Islet precursor cell (in vitro differentiated cells): ENCODE measurements at regions not wholly inside any gene's neighbourhood (a gene's known extent, or its start where the extent isn't known, plus 50 kb on each side); places are given as distances from the start of the nearest gene placed in this dataset.

Experiments used
- DNase-seq: peaks from one replicate; pipeline ENCODE4 v3.0.0-alpha.2; 2018

- no peak for DNase-seq
Observed at GRCh38 chr20:60529149-60529548, 570.9 kb downstream of the CDH26 start.

GRCh38 chr20:60535211-60535610 is 577.0 kb downstream of the CDH26 start:
- peak; percentile 72 for DNase-seq

GRCh38 chr20:60540591-60540990 is 582.4 kb downstream of the CDH26 start:
- no peak for DNase-seq

GRCh38 chr20:60541991-60542390 is 583.8 kb downstream of the CDH26 start:
- DNase-seq: no peak

- DNase-seq: no peak
Observed at GRCh38 chr20:60543598-60543997, 585.4 kb downstream of the CDH26 start.

- DNase-seq: no peak
Observed at GRCh38 chr20:60553095-60553494, 594.9 kb downstream of the CDH26 start.

GRCh38 chr20:60558486-60558885 is 600.3 kb downstream of the CDH26 start:
- DNase-seq: no peak

GRCh38 chr20:60559462-60559861 is 601.2 kb downstream of the CDH26 start:
- peak; percentile 61 for DNase-seq

- no peak for DNase-seq
Observed at GRCh38 chr20:60561052-60561451, 602.8 kb downstream of the CDH26 start.

- no peak for DNase-seq
Observed at GRCh38 chr20:60565083-60565482, 606.9 kb downstream of the CDH26 start.

- no peak for DNase-seq
Observed at GRCh38 chr20:60565551-60565950, 607.3 kb downstream of the CDH26 start.

GRCh38 chr20:60569116-60569515 is 610.9 kb downstream of the CDH26 start:
- no peak for DNase-seq

GRCh38 chr20:60570481-60571277 is 612.5 kb downstream of the CDH26 start:
- DNase-seq: no peak

GRCh38 chr20:60573003-60573680 is 614.9 kb downstream of the CDH26 start:
- DNase-seq: no peak

- DNase-seq: no peak
Observed at GRCh38 chr20:60576236-60576635, 618.0 kb downstream of the CDH26 start.

- peak; percentile 47 for DNase-seq
Observed at GRCh38 chr20:60579941-60580515, 621.8 kb downstream of the CDH26 start.

GRCh38 chr20:60581606-60582115 is 623.4 kb downstream of the CDH26 start:
- peak; percentile 29 for DNase-seq

- DNase-seq: no peak
Observed at GRCh38 chr20:60583741-60584140, 625.5 kb downstream of the CDH26 start.

- no peak for DNase-seq
Observed at GRCh38 chr20:60584221-60584620, 626.0 kb downstream of the CDH26 start.

- no peak for DNase-seq
Observed at GRCh38 chr20:60585651-60586050, 627.4 kb downstream of the CDH26 start.

- peak; percentile 72 for DNase-seq
Observed at GRCh38 chr20:60586269-60587050, 628.2 kb downstream of the CDH26 start.

GRCh38 chr20:60587986-60588385 is 629.8 kb downstream of the CDH26 start:
- no peak for DNase-seq

GRCh38 chr20:60589623-60590022 is 631.4 kb downstream of the CDH26 start:
- no peak for DNase-seq
